Endothelial cell (in vitro differentiated cells): ENCODE measurements at regions not wholly inside any gene's neighbourhood (a gene's known extent, or its start where the extent isn't known, plus 50 kb on each side); places are given as distances from the start of the nearest gene placed in this dataset.

ENCODE experiments used
- DNase-seq: peaks from one replicate; pipeline ENCODE4 v3.0.0; 2021; ENCODE audit warnings: low spot score
- H3K27ac Mint-ChIP-seq: one replicate; pipeline ENCODE4 v1.8.0; 2021; ENCODE audit warnings: mixed read lengths, inconsistent platforms; ENCODE audit not compliant: unreplicated experiment
- H3K27me3 Mint-ChIP-seq: one replicate; pipeline ENCODE4 v1.8.0; 2021; ENCODE audit warnings: mild to moderate bottlenecking, moderate library complexity, mixed read lengths, inconsistent platforms; ENCODE audit not compliant: unreplicated experiment
- H3K36me3 Mint-ChIP-seq: one replicate; pipeline ENCODE4 v1.8.0; 2021; ENCODE audit warnings: mild to moderate bottlenecking, low read depth, mixed read lengths, inconsistent platforms; ENCODE audit not compliant: unreplicated experiment
- H3K4me1 Mint-ChIP-seq: one replicate; pipeline ENCODE4 v1.8.0; 2021; ENCODE audit warnings: mild to moderate bottlenecking, mixed read lengths, inconsistent platforms; ENCODE audit not compliant: unreplicated experiment
- H3K4me3 Mint-ChIP-seq: one replicate; pipeline ENCODE4 v1.8.0; 2021; ENCODE audit warnings: mild to moderate bottlenecking, mixed read lengths, inconsistent platforms; ENCODE audit not compliant: unreplicated experiment
- H3K9me3 Mint-ChIP-seq: one replicate; pipeline ENCODE4 v1.8.0; 2021; ENCODE audit warnings: mixed read lengths, inconsistent platforms; ENCODE audit not compliant: unreplicated experiment
- TF ChIP-seq, protein P1 (sequence below): fragments of 200-600 bp; sonication (generic); IDR thresholded peaks from one replicate; pipeline ENCODE4 v1.5.0; 2021; ENCODE audit warnings: antibody characterized with exemption; ENCODE audit not compliant: unreplicated experiment

DNA sequence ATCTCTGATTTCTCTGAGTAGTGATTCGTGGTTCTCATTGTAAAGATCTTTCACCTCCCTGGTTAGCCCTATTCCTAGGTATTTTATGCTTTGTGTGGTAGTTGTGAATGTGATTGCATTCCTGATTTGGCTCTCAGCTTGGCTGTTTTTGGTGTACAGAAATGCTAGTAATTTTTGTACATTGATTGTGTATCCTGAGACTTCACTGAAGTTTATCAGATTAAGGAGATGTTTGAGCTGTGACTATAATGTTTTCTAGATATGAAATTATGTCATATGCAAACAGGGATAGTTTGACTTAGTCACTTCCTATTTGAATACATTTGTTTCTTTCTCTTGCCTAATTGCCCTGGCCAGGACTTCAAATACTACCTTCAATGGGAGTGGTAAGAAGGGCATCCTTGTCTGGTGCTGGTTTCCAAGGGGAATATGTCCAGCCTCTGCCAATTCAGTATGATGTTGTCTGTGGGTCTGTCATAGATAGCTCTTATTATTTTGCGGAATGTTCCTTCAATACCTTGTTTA is 251.9 kb upstream of the ZNF804A start:
- DNase-seq = no peak
- H3K4me1 Mint-ChIP-seq = no peaks in the 10 kb centered on the region
- H3K27me3 Mint-ChIP-seq = no peaks in the 10 kb centered on the region
- no peak overlapping the region for H3K27ac Mint-ChIP-seq
- H3K4me3 Mint-ChIP-seq = no peak overlapping the region
- H3K36me3 Mint-ChIP-seq = no peaks in the 10 kb centered on the region
- TF ChIP-seq, protein P1, sequence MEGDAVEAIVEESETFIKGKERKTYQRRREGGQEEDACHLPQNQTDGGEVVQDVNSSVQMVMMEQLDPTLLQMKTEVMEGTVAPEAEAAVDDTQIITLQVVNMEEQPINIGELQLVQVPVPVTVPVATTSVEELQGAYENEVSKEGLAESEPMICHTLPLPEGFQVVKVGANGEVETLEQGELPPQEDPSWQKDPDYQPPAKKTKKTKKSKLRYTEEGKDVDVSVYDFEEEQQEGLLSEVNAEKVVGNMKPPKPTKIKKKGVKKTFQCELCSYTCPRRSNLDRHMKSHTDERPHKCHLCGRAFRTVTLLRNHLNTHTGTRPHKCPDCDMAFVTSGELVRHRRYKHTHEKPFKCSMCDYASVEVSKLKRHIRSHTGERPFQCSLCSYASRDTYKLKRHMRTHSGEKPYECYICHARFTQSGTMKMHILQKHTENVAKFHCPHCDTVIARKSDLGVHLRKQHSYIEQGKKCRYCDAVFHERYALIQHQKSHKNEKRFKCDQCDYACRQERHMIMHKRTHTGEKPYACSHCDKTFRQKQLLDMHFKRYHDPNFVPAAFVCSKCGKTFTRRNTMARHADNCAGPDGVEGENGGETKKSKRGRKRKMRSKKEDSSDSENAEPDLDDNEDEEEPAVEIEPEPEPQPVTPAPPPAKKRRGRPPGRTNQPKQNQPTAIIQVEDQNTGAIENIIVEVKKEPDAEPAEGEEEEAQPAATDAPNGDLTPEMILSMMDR = no peak
- H3K9me3 Mint-ChIP-seq = no peaks in the 10 kb centered on the region

DNA sequence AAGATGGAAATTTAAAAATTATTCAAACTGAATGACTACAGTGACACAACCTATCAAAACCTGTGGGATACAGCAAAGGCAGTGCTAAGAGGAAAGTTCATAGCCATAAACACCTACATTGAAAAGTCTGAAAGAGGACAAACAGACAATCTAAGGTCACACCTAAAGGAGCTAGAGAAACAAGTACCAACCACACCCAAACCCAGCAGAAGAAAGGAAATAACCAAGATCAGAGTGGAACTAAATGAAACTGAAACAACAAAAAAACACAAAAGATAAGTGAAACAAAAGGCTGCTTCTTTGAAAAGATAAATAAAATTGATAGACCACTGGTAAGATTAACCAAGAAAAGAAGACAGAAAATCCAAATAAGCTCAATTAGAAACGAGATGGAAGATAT is 247.2 kb upstream of the ZNF804A start:
- Mint-ChIP-seq H3K27me3 (no peaks in the 10 kb centered on the region), H3K9me3 (no peaks in the 10 kb centered on the region), H3K4me3 (no peak overlapping the region), H3K27ac (no peak overlapping the region), H3K4me1 (no peaks in the 10 kb centered on the region), H3K36me3 (no peaks in the 10 kb centered on the region)
- TF ChIP-seq, protein P1 = no peak
- no peak for DNase-seq

DNA sequence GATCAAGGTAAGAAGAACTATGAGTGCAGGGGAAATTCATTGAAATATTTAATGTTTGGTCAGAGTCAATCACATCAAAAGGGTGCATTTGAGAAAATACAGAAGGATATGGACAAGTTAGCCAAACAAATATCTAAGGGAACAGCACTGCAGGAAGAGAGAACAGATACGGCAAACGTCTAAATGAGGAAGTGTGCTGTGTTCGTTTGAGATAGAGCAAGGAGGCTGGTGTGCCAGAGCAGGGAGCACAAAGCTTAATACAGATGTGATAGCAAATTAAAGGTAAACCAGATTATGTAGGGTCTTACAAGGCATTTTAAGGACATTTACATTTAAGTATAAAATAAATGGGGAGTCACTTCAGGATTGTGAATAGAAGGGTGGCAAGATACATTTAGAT is 241.3 kb upstream of the ZNF804A start:
- TF ChIP-seq, protein P1 = no peak
- no peaks in the 10 kb centered on the region for H3K27me3 Mint-ChIP-seq
- H3K9me3 Mint-ChIP-seq = no peaks in the 10 kb centered on the region
- H3K27ac Mint-ChIP-seq = no peak overlapping the region
- no peak overlapping the region for H3K4me3 Mint-ChIP-seq
- H3K36me3 Mint-ChIP-seq = no peaks in the 10 kb centered on the region
- no peak for DNase-seq
- no peaks in the 10 kb centered on the region for H3K4me1 Mint-ChIP-seq

DNA sequence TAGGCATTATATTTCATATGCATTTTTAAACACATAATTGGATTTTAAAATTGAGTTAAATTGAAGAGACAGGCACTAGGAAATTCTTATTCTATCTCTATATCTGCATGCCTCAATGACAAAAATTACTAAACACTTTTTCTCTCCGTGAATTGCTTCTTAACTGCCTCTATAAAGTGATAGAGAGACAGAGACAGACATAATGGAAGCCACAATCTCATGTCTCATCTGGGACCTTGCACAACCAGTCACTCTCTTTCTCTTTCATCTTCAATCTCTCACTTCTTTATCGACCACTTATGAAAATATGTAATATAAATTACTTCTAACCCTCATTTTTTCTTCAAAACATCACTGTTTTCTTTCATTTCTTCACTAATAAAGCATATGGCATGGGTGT is 238.9 kb upstream of the ZNF804A start:
- DNase-seq = no peak
- no peaks in the 10 kb centered on the region for H3K4me1 Mint-ChIP-seq
- H3K27me3 Mint-ChIP-seq = no peaks in the 10 kb centered on the region
- H3K9me3 Mint-ChIP-seq = no peaks in the 10 kb centered on the region
- no peaks in the 10 kb centered on the region for H3K36me3 Mint-ChIP-seq
- TF ChIP-seq, protein P1 = no peak
- H3K4me3 Mint-ChIP-seq = no peak overlapping the region
- H3K27ac Mint-ChIP-seq = no peak overlapping the region

DNA sequence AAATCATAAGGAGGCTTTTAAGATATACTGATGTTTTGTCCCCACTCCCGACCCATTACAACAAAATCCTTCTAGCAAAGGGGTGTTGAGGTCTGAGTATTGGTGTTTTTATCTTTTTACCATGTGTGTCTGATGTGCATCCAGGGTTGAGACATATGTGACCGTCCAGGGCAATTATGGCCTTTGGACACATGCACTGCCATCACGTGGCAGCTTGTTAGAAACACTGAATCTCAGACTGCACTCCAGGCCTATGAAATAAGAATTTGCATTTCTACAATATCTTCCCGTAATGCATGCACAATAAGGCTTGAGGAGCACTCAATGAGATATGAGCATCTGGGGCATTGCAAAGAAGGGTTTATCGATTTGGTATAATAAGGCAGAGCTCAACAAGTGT is 235.1 kb upstream of the ZNF804A start:
- Mint-ChIP-seq H3K4me3 (no peak overlapping the region), H3K27ac (no peak overlapping the region), H3K4me1 (no peaks in the 10 kb centered on the region), H3K27me3 (no peaks in the 10 kb centered on the region), H3K9me3 (no peaks in the 10 kb centered on the region), H3K36me3 (no peaks in the 10 kb centered on the region)
- no peak for DNase-seq
- TF ChIP-seq, protein P1 = no peak
